Occipital lobe (tissue), 1 donor: ENCODE measurements at regions not wholly inside any gene's neighbourhood (a gene's known extent, or its start where the extent isn't known, plus 50 kb on each side); places are given as distances from the start of the nearest gene placed in this dataset.

ENCODE experiments used
- DNase-seq: peaks from one replicate; lab custom pipeline; 2025; lab: John Stamatoyannopoulos, UW

- no peak for DNase-seq
Observed at GRCh38 chr2:15778529-15779219, 161.7 kb upstream of the MYCN start.

- DNase-seq = no peak
Observed at GRCh38 chr2:15779381-15780041, 160.8 kb upstream of the MYCN start.

GRCh38 chr2:15780234-15780633, 160.1 kb upstream of the MYCN start:
- no peak for DNase-seq

- no peak for DNase-seq
Observed at GRCh38 chr2:15780912-15781574, 159.3 kb upstream of the MYCN start.

- no peak for DNase-seq
Observed at GRCh38 chr2:15782009-15782751, 158.2 kb upstream of the MYCN start.

GRCh38 chr2:15782769-15783294, 157.5 kb upstream of the MYCN start:
- DNase-seq = no peak

- DNase-seq = no peak
Observed at GRCh38 chr2:15783489-15783888, 156.9 kb upstream of the MYCN start.

- no peak for DNase-seq
Observed at GRCh38 chr2:15784106-15784885, 156.1 kb upstream of the MYCN start.

- DNase-seq = no peak
Observed at GRCh38 chr2:15784886-15785801, 155.2 kb upstream of the MYCN start.

- no peak for DNase-seq
Observed at GRCh38 chr2:15786003-15786654, 154.2 kb upstream of the MYCN start.

GRCh38 chr2:15786901-15787300, 153.4 kb upstream of the MYCN start:
- no peak for DNase-seq

GRCh38 chr2:15787535-15788454, 152.6 kb upstream of the MYCN start:
- DNase-seq = no peak

GRCh38 chr2:15788455-15788829, 151.9 kb upstream of the MYCN start:
- DNase-seq = no peak

GRCh38 chr2:15788830-15789229, 151.5 kb upstream of the MYCN start:
- no peak for DNase-seq

GRCh38 chr2:15789381-15790062, 150.8 kb upstream of the MYCN start:
- no peak for DNase-seq

- DNase-seq = no peak
Observed at GRCh38 chr2:15790326-15790725, 150.0 kb upstream of the MYCN start.

GRCh38 chr2:15790838-15791237, 149.5 kb upstream of the MYCN start:
- no peak for DNase-seq

- DNase-seq = no peak
Observed at GRCh38 chr2:15791294-15791693, 149.1 kb upstream of the MYCN start.
